Testis (tissue), 2 donors: ENCODE measurements at regions not wholly inside any gene's neighbourhood (a gene's known extent, or its start where the extent isn't known, plus 50 kb on each side); places are given as distances from the start of the nearest gene placed in this dataset.

Experiments used
- DNase-seq: peaks from one replicate; pipeline ENCODE4 v3.0.0-alpha.2; 2019
- H3K27ac ChIP-seq, 2 donors: fragments of 200-600 bp; sonication (generic); one replicate each; pipeline ENCODE4 v1.5.1; 2019
- H3K27me3 ChIP-seq: fragments of 200-600 bp; sonication (generic); one replicate; pipeline ENCODE4 v1.5.1; 2019
- H3K36me3 ChIP-seq: fragments of 200-600 bp; sonication (generic); one replicate; pipeline ENCODE4 v1.5.1; 2017; ENCODE audit warnings: low read depth; ENCODE audit errors: missing control alignments
- H3K4me1 ChIP-seq: fragments of 200-600 bp; sonication (generic); one replicate; pipeline ENCODE4 v1.5.1; 2019
- H3K4me3 ChIP-seq, 2 donors: fragments of 200-600 bp; sonication (generic); one replicate each; pipeline ENCODE4 v1.5.1; 2017 to 2019
- H3K9me3 ChIP-seq: fragments of 200-600 bp; sonication (generic); one replicate; pipeline ENCODE4 v1.5.1; 2017
- POLR2A ChIP-seq: fragments of 450-650 bp; IDR thresholded peaks from one replicate; pipeline ENCODE4 v1.6.1; 2017; ENCODE audit warnings: antibody characterized with exemption, mild to moderate bottlenecking, moderate library complexity
- WGBS, 2 donors: methylation state at CpG; one replicate each; pipeline ENCODE4 v1.1.5; 2018; 5-methylcytosine and 5-hydroxymethylcytosine counted together
- intact Hi-C: fragments of 100-400 bp; cut with DNase I; formaldehyde crosslinking; loops from one replicate; pipeline ENCODE4 v1.15.1; 2023; ENCODE audit warnings: low total_unique reads
- TF ChIP-seq, protein P1 (sequence below), 3 experiments: fragments of 450-650 bp in 2 of 3; fragments of 200-600 bp in 1 of 3; sonication (generic) in 1 of 3; IDR thresholded peaks; one replicate each; pipeline ENCODE4 v1.5.1; 2016 to 2019; ENCODE audit warnings: antibody characterized with exemption in 3 of 3, mild to moderate bottlenecking in 2 of 3, moderate library complexity in 1 of 3

DNA sequence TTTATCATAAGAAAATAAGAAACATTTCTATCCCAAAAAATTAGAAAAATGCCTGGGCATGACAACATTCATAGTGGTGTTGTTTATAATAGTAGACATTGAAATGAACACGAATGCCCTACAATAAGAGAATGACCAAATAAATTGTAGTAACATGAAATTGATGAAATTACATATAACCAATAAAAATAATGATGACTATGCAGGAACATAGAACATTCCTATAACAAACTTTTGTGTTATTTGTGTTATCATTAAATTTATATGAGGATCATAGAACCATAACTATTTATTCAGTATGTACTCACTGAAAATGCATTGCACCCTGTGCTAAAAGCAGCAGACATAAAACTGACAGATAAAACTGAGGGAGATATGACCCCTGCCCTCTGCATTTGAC is 399.7 kb downstream of the CBLN4 start:
- Histone ChIP-seq H3K36me3 (no peaks in the 10 kb centered on the region), H3K27me3 (no peaks in the 10 kb centered on the region), H3K27ac (no peak overlapping the region), H3K9me3 (no peaks in the 10 kb centered on the region), H3K4me3 (no peak overlapping the region), H3K4me1 (no peaks in the 10 kb centered on the region)
- DNase-seq: no peak
- WGBS, 2 donors: 88 to 94% methylated on average over 1 of the region's 1 CpG
- TF ChIP-seq, protein P1, sequence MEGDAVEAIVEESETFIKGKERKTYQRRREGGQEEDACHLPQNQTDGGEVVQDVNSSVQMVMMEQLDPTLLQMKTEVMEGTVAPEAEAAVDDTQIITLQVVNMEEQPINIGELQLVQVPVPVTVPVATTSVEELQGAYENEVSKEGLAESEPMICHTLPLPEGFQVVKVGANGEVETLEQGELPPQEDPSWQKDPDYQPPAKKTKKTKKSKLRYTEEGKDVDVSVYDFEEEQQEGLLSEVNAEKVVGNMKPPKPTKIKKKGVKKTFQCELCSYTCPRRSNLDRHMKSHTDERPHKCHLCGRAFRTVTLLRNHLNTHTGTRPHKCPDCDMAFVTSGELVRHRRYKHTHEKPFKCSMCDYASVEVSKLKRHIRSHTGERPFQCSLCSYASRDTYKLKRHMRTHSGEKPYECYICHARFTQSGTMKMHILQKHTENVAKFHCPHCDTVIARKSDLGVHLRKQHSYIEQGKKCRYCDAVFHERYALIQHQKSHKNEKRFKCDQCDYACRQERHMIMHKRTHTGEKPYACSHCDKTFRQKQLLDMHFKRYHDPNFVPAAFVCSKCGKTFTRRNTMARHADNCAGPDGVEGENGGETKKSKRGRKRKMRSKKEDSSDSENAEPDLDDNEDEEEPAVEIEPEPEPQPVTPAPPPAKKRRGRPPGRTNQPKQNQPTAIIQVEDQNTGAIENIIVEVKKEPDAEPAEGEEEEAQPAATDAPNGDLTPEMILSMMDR (IDR thresholded peaks at IDR 0.05): no peak
- no peak for TF ChIP-seq POLR2A
- intact Hi-C loops: no loop called here

DNA sequence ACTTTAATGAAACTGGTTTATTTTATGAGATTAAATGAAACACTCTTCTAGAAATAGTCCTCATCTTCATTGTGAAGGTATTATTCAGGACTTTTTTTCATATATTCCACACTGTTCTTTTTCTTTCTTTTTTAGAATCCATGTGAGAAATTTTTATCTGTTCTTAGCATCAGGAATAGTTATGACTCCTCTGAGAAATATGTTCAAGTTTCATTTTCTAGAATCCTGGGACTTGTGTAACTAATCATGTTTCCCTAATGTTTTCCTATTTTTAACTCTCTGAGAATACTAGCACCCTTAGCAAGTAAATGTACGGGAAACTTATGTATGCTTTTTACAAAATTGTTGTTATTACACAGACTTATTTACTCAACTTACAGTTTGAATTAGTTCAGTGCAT is 407.8 kb downstream of the CBLN4 start:
- intact Hi-C loops: no loop called here
- no peaks in the 10 kb centered on the region for H3K9me3 ChIP-seq
- TF ChIP-seq, protein P1 (IDR thresholded peaks at IDR 0.05): no peak
- no peak for TF ChIP-seq POLR2A
- H3K4me1 ChIP-seq: no peaks in the 10 kb centered on the region
- H3K27me3 ChIP-seq: no peaks in the 10 kb centered on the region
- no peak for DNase-seq
- H3K4me3 ChIP-seq: no peak overlapping the region
- no peak overlapping the region for H3K27ac ChIP-seq
- 57 to 83% methylated on average over 1 of the region's 1 CpG for WGBS, 2 donors
- no peaks in the 10 kb centered on the region for H3K36me3 ChIP-seq

DNA sequence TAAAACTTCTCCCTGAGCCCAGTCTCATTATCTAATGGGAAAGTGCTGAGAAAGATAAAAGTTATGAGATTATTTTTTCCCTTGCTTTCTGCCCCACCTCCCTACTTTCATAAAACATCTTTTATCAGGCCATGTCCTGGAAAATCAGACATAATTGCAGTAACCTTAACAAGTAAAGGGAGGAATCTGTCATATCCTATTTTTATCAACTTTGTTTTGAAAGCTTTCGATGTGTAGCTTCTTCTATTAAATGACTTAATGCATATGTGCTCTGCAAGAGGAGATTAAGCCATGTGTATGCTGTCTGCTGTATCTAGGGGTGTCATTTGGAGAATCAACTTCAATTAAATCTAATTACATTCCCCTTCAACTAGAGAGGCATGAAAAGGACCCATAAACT is 408.9 kb downstream of the CBLN4 start:
- intact Hi-C loops: no loop called here
- TF ChIP-seq POLR2A: no peak
- TF ChIP-seq, protein P1 (IDR thresholded peaks at IDR 0.05): no peak
- no peak for DNase-seq
- Histone ChIP-seq H3K36me3 (no peaks in the 10 kb centered on the region), H3K9me3 (no peaks in the 10 kb centered on the region), H3K4me3 (no peak overlapping the region), H3K27ac (no peak overlapping the region), H3K27me3 (no peaks in the 10 kb centered on the region), H3K4me1 (no peaks in the 10 kb centered on the region)
- WGBS, 2 donors: 38 to 50% methylated on average over 1 of the region's 1 CpG

DNA sequence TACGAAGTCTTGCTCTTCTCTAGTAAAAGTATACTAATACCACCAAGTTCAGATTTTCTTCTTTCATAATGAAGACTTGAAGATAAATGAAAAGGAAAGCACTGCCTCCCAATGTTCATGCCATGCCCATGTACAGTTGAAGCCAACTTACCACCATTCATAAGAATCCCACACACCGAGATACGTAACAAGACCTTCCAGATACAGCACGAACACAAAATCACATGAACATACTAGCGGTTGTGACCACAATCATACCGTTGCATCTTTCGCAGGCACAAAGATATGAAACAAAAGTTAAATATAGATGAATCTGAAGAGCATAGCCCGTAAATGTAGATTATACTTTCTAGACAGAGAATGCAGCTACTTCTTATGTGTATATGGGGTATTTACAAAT is 412.5 kb downstream of the CBLN4 start:
- intact Hi-C loops: no loop called here
- DNase-seq: no peak
- Histone ChIP-seq H3K4me3 (no peak overlapping the region), H3K4me1 (no peaks in the 10 kb centered on the region), H3K9me3 (no peaks in the 10 kb centered on the region), H3K27me3 (no peaks in the 10 kb centered on the region), H3K36me3 (no peaks in the 10 kb centered on the region), H3K27ac (no peak overlapping the region)
- 89 to 97% methylated on average over 8 of the region's 8 CpGs for WGBS, 2 donors
- TF ChIP-seq, protein P1 (IDR thresholded peaks at IDR 0.05): no peak
- TF ChIP-seq POLR2A: no peak

DNA sequence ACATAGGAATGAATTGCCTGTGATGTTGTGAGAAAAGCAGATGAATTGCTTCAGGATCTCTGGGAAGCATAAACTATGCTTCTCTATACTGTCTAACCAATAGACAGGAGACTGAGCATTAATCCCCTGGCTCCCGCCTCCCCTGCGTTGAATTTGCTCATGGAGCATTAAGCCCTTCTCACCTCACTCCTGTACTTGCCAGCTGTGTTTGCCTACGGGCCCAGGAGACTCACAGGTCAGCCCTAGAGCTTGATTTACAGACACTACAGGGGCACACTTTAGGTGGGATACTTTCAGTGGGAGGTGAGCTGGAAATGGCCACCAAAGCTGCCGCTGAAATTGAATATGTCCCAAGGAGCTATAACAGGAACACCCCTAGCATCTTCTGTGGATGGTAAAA is 418.7 kb downstream of the CBLN4 start:
- Histone ChIP-seq H3K27me3 (no peaks in the 10 kb centered on the region), H3K4me3 (no peak overlapping the region), H3K9me3 (no peaks in the 10 kb centered on the region), H3K27ac (no peak overlapping the region), H3K36me3 (no peaks in the 10 kb centered on the region), H3K4me1 (no peaks in the 10 kb centered on the region)
- DNase-seq: no peak
- intact Hi-C loops: no loop called here
- TF ChIP-seq, protein P1 (IDR thresholded peaks at IDR 0.05): no peak
- TF ChIP-seq POLR2A: no peak
- WGBS, 2 donors: 69 to 74% methylated on average over 3 to 4 of the region's 4 CpGs
